H1 (cell line): ENCODE measurements at regions not wholly inside any gene's neighbourhood (a gene's known extent, or its start where the extent isn't known, plus 50 kb on each side); places are given as distances from the start of the nearest gene placed in this dataset.

ENCODE experiments used
- RNF2 ChIP-seq: fragments of 200-900, 300-1000 bp; sonication (generic); IDR thresholded peaks from 2 replicates; pipeline ENCODE4 v1.7.1; 2016; ENCODE audit warnings: borderline replicate concordance, low read depth, mild to moderate bottlenecking, antibody characterized with exemption, low read length; ENCODE audit not compliant: poor library complexity, severe bottlenecking; ENCODE audit errors: missing control alignments

GRCh38 chr1:38680801-38681510 lies 178.6 kb downstream of the RRAGC start (continued):
- no peak for TF ChIP-seq RNF2
